CD14-positive monocyte (primary cell): ENCODE measurements at regions not wholly inside any gene's neighbourhood (a gene's known extent, or its start where the extent isn't known, plus 50 kb on each side); places are given as distances from the start of the nearest gene placed in this dataset.
"Not testable (repeated sequence)": the region's sequence is repeated elsewhere in the genome, so short reads cannot be mapped to it uniquely, and the experiment has no call there.

Experiments used
- DNase-seq, 3 donors: peaks; one replicate each; pipeline ENCODE4 v3.0.0-alpha.2; 2011 to 2022
- H2AFZ ChIP-seq: 2 replicates; pipeline ENCODE4 v1.6.0; 2012; ENCODE audit warnings: mild to moderate bottlenecking, low read depth, low read length, inconsistent platforms; ENCODE audit not compliant: insufficient read depth, poor library complexity, severe bottlenecking
- H3K27ac ChIP-seq, 2 donors: 1 replicate in 1 of 2; 2 replicates in 1 of 2; pipeline ENCODE4 v1.5.1; 2012 to 2013; ENCODE audit warnings: low read length in 2 of 2, control low read depth in 1 of 2, inconsistent platforms in 1 of 2, low read depth in 1 of 2, mild to moderate bottlenecking in 1 of 2
- H3K27me3 ChIP-seq, 2 donors: one replicate each; pipeline versions ENCODE4 v1.6.0 to v1.6.1; 2011 to 2013; ENCODE audit warnings: low read length in 2 of 2; ENCODE audit not compliant: control insufficient read depth in 2 of 2, insufficient read depth in 2 of 2
- H3K36me3 ChIP-seq, 2 donors: replicated peaks in 1 of 2; 1 replicate in 1 of 2; 2 replicates in 1 of 2; pipeline versions ENCODE4 v1.5.1 to v1.6.1; 2012 to 2013; ENCODE audit warnings: low read length in 2 of 2, control low read depth in 1 of 2, inconsistent platforms in 1 of 2, mild to moderate bottlenecking in 1 of 2; ENCODE audit not compliant: insufficient read depth in 2 of 2, control insufficient read depth in 1 of 2
- H3K4me1 ChIP-seq, 2 donors: 1 replicate in 1 of 2; 2 replicates in 1 of 2; pipeline versions ENCODE4 v1.5.1 to v1.6.1; 2012 to 2013; ENCODE audit warnings: low read length in 2 of 2, control low read depth in 1 of 2, inconsistent platforms in 1 of 2, mild to moderate bottlenecking in 1 of 2, moderate library complexity in 1 of 2; ENCODE audit not compliant: insufficient read depth in 2 of 2, control insufficient read depth in 1 of 2
- H3K4me2 ChIP-seq: replicated peaks from 2 replicates; pipeline ENCODE3; 2012; ENCODE audit warnings: low read length, moderate library complexity, mild to moderate bottlenecking; ENCODE audit not compliant: poor library complexity, severe bottlenecking; ENCODE audit errors: extremely low read depth
- H3K4me3 ChIP-seq, 3 experiments: fragments of 200-600 bp in 1 of 3; sonication (generic) in 1 of 3; replicated peaks in 1 of 3; 1 replicate in 2 of 3; 2 replicates in 1 of 3; pipeline ENCODE4 v1.5.1; 2011 to 2013; ENCODE audit warnings: low read length in 3 of 3, mild to moderate bottlenecking in 3 of 3, control low read depth in 2 of 3, low read depth in 2 of 3, inconsistent platforms in 1 of 3, moderate library complexity in 1 of 3
- H3K79me2 ChIP-seq: 2 replicates; pipeline ENCODE4 v1.6.0; 2012; ENCODE audit warnings: mild to moderate bottlenecking, control low read depth, inconsistent platforms, low read length, moderate library complexity; ENCODE audit not compliant: insufficient read depth
- H3K9ac ChIP-seq: 2 replicates; pipeline ENCODE4 v1.6.0; 2017; ENCODE audit warnings: low read length, mild to moderate bottlenecking; ENCODE audit not compliant: insufficient read depth, poor library complexity, severe bottlenecking
- H3K9me3 ChIP-seq, 2 donors: replicated peaks in 1 of 2; 1 replicate in 1 of 2; 2 replicates in 1 of 2; pipeline versions ENCODE4 v1.5.1 to v1.6.1; 2012 to 2013; ENCODE audit warnings: low read length in 2 of 2, control low read depth in 1 of 2; ENCODE audit not compliant: control insufficient read depth in 1 of 2, insufficient read depth in 1 of 2
- H4K20me1 ChIP-seq: 2 replicates; pipeline ENCODE4 v1.6.0; 2012; ENCODE audit warnings: mild to moderate bottlenecking, low read length, control low read depth, moderate library complexity; ENCODE audit not compliant: insufficient read depth
- H3K27ac Mint-ChIP-seq, 7 donors: one replicate each; pipeline ENCODE4 v1.8.0; 2020; ENCODE audit warnings: mild to moderate bottlenecking in 7 of 7, mixed read lengths in 7 of 7, moderate library complexity in 6 of 7, inconsistent platforms in 2 of 7
- H3K27me3 Mint-ChIP-seq, 3 donors: one replicate each; pipeline ENCODE4 v1.8.0; 2021 to 2022; ENCODE audit warnings: low read depth in 3 of 3, mild to moderate bottlenecking in 3 of 3, mixed read lengths in 3 of 3, moderate library complexity in 3 of 3, inconsistent platforms in 1 of 3
- H3K36me3 Mint-ChIP-seq, 2 donors: one replicate each; pipeline ENCODE4 v1.8.0; 2020; ENCODE audit warnings: mixed read lengths in 2 of 2, inconsistent platforms in 1 of 2, mild to moderate bottlenecking in 1 of 2
- H3K4me1 Mint-ChIP-seq: one replicate; pipeline ENCODE4 v1.8.0; 2020; ENCODE audit warnings: mild to moderate bottlenecking, mixed read lengths
- H3K4me3 Mint-ChIP-seq, 2 donors: one replicate each; pipeline ENCODE4 v1.8.0; 2020; ENCODE audit warnings: mild to moderate bottlenecking in 2 of 2, mixed read lengths in 2 of 2, moderate library complexity in 1 of 2
- H3K9me3 Mint-ChIP-seq, 7 donors: one replicate each; pipeline ENCODE4 v1.8.0; 2020 to 2022; ENCODE audit warnings: mixed read lengths in 7 of 7, mild to moderate bottlenecking in 6 of 7, moderate library complexity in 6 of 7, inconsistent platforms in 2 of 7
- CTCF ChIP-seq: fragments of 200-600 bp; IDR thresholded peaks from one replicate; pipeline ENCODE4 v1.8.0; 2022; ENCODE audit warnings: antibody characterized with exemption, mild to moderate bottlenecking
- WGBS: methylation state at CpG from one replicate; pipeline ENCODE4 v1.1.5; 2013; ENCODE audit warnings: missing lambda C conversion rate; ENCODE audit not compliant: insufficient coverage; 5-methylcytosine and 5-hydroxymethylcytosine counted together
- intact Hi-C, 2 donors: fragments of 100-400 bp; cut with micrococcal nuclease; formaldehyde crosslinking; loops; one replicate each; pipeline versions ENCODE4 v1.15.0 to v1.15.1; 2023

GRCh38 chr16:16938980-16939379 lies 531.8 kb downstream of the XYLT1 start:
- Histone ChIP-seq H3K79me2 (no peaks in the 10 kb centered on the region), H3K27me3 (peaks cover 0 to 3% of the 10 kb centered on the region in 2 donors), H3K4me1 (peaks cover 0 to 2% of the 10 kb centered on the region in 2 donors), H4K20me1 (no peaks in the 10 kb centered on the region), H3K4me3 (no peak overlapping the region), H2AFZ (no peak overlapping the region), H3K36me3 (no peaks in the 10 kb centered on the region), H3K9ac (no peak overlapping the region), H3K9me3 (no peaks in the 10 kb centered on the region), H3K4me2 (no peak overlapping the region), H3K27ac (no peak overlapping the region)
- H3K36me3 Mint-ChIP-seq = no peaks in the 10 kb centered on the region
- DNase-seq = no peak
- no CpG with 5 or more reads among the region's 3 CpGs for WGBS
- no peak overlapping the region for H3K27ac Mint-ChIP-seq
- intact Hi-C loops = no loop called here
- H3K4me1 Mint-ChIP-seq = peaks cover 7% of the 10 kb centered on the region
- no peak overlapping the region for H3K4me3 Mint-ChIP-seq
- H3K27me3 Mint-ChIP-seq = peaks cover 4 to 16% (median 10%) of the 10 kb centered on the region in 3 donors
- no peak for TF ChIP-seq CTCF
- peaks cover 0 to 2% (median 1%) of the 10 kb centered on the region in 7 donors for H3K9me3 Mint-ChIP-seq

- no peak for DNase-seq
- Histone ChIP-seq H3K9ac (no peak overlapping the region), H2AFZ (no peak overlapping the region), H3K9me3 (no peaks in the 10 kb centered on the region), H4K20me1 (no peaks in the 10 kb centered on the region), H3K36me3 (no peaks in the 10 kb centered on the region), H3K4me2 (no peak overlapping the region), H3K79me2 (no peaks in the 10 kb centered on the region), H3K27ac (no peak overlapping the region), H3K4me3 (no peak overlapping the region), H3K27me3 (peaks cover 0 to 3% of the 10 kb centered on the region in 2 donors), H3K4me1 (peaks cover 0 to 2% of the 10 kb centered on the region in 2 donors)
- H3K9me3 Mint-ChIP-seq = peaks cover 0 to 1% (median 0%) of the 10 kb centered on the region in 7 donors
- TF ChIP-seq CTCF = no peak
- no peaks in the 10 kb centered on the region for H3K36me3 Mint-ChIP-seq
- intact Hi-C loops = no loop called here
- WGBS = 87% methylated on average over 5 of the region's 7 CpGs
- no peak overlapping the region for H3K27ac Mint-ChIP-seq
- H3K4me3 Mint-ChIP-seq = no peak overlapping the region
- peaks cover 7% of the 10 kb centered on the region for H3K4me1 Mint-ChIP-seq
- H3K27me3 Mint-ChIP-seq = peaks cover 4 to 18% (median 10%) of the 10 kb centered on the region in 3 donors
Observed at GRCh38 chr16:16940351-16940750, 530.4 kb downstream of the XYLT1 start.

GRCh38 chr16:16942849-16943248 lies 527.9 kb downstream of the XYLT1 start:
- H3K79me2 ChIP-seq, H3K4me2 ChIP-seq, H3K9me3 ChIP-seq, H3K36me3 ChIP-seq, H3K27ac ChIP-seq, H3K4me3 Mint-ChIP-seq, H4K20me1 ChIP-seq, H3K4me3 ChIP-seq, H3K27ac Mint-ChIP-seq, H3K9me3 Mint-ChIP-seq, H3K4me1 Mint-ChIP-seq, H3K27me3 ChIP-seq, H2AFZ ChIP-seq, H3K36me3 Mint-ChIP-seq, intact Hi-C loops, DNase-seq, H3K4me1 ChIP-seq, H3K9ac ChIP-seq: not testable (repeated sequence)
- no CpG with 5 or more reads among the region's 6 CpGs for WGBS
- H3K27me3 Mint-ChIP-seq = peaks cover 4 to 15% (median 11%) of the 10 kb centered on the region in 3 donors
